ENCODE measurements at regions not wholly inside any gene's neighbourhood (a gene's known extent, or its start where the extent isn't known, plus 50 kb on each side); places are given as distances from the start of the nearest gene placed in this dataset.

DNA sequence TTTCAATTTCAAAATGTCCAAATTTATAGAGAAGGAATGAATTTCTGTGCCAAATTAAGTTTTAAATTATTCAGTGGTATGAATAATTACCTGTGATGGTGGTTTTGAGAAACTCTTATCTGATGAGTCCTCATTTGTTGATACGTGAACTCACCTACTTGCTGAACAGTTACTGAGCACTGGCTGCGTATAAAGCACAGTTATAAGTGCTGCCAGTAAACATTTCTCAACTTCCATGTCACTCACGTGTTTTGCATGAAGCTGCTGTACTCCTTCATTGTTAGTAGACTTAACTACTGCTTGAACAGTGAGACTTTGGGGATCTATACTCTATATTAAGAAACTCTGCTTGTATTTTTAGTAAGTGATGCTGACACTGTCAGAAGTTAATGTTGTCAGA lies 269.1 kb upstream of the FZD8 start:
- TF ChIP-seq, protein P1, sequence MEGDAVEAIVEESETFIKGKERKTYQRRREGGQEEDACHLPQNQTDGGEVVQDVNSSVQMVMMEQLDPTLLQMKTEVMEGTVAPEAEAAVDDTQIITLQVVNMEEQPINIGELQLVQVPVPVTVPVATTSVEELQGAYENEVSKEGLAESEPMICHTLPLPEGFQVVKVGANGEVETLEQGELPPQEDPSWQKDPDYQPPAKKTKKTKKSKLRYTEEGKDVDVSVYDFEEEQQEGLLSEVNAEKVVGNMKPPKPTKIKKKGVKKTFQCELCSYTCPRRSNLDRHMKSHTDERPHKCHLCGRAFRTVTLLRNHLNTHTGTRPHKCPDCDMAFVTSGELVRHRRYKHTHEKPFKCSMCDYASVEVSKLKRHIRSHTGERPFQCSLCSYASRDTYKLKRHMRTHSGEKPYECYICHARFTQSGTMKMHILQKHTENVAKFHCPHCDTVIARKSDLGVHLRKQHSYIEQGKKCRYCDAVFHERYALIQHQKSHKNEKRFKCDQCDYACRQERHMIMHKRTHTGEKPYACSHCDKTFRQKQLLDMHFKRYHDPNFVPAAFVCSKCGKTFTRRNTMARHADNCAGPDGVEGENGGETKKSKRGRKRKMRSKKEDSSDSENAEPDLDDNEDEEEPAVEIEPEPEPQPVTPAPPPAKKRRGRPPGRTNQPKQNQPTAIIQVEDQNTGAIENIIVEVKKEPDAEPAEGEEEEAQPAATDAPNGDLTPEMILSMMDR (conservative IDR thresholded peaks at IDR 0.05; ENCODE audit: low read depth, low read length): no peak
- no peak for TF ChIP-seq EZH2 (IDR thresholded peaks at IDR 0.05; ENCODE audit: borderline replicate concordance, low read depth, low read length, poor library complexity, severe bottlenecking)
- Histone ChIP-seq H3K4me3 (ENCODE audit: low read depth, low read length, poor library complexity, severe bottlenecking) (no peak overlapping the region), H3K27me3 (replicated peaks; ENCODE audit: insufficient read depth, low read depth, low read length, poor library complexity) (no peaks in the 10 kb centered on the region), H3K27ac (ENCODE audit: low read depth, low read length, poor library complexity, severe bottlenecking) (no peak overlapping the region), H3K36me3 (ENCODE audit: insufficient read depth, low read length, poor library complexity, severe bottlenecking) (no peaks in the 10 kb centered on the region), H3K9me3 (ENCODE audit: low read depth, low read length, poor library complexity, severe bottlenecking) (no peaks in the 10 kb centered on the region), H3K4me1 (ENCODE audit: insufficient read depth, low read length, poor library complexity, severe bottlenecking) (no peaks in the 10 kb centered on the region)
- ChIA-PET POLR2A (ENCODE audit: low non-redundant PET) (no interaction called here), CTCF (no interaction called here)
- no TSS peak for BruUV-seq (replicated peaks)
- intact Hi-C loops (cut with micrococcal nuclease; ENCODE audit: unreplicated experiment): no loop called here
- no peak for DNase-seq (ENCODE audit: low spot score)

DNA sequence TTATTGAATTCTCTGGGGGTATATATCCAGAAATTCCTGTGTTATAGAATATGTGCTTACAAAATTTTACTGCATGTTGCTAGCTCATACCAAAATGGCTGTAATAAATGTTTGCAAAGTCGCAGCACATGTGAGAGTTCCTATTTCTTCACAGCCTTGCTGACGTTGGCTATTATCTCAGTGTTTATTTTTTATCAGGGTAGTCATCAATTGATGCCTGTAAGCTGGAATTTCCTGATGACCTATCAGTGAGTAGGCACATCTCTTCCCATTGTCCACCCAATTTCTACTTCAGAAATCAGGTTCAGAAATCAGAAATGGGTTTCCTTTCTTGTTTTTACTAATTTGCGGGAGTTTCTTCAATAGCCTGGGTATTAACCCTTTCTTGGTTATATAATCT lies 268.1 kb upstream of the FZD8 start:
- Histone ChIP-seq H3K9me3 (ENCODE audit: low read depth, low read length, poor library complexity, severe bottlenecking) (no peaks in the 10 kb centered on the region), H3K4me3 (ENCODE audit: low read depth, low read length, poor library complexity, severe bottlenecking) (no peak overlapping the region), H3K27ac (ENCODE audit: low read depth, low read length, poor library complexity, severe bottlenecking) (no peak overlapping the region), H3K4me1 (ENCODE audit: insufficient read depth, low read length, poor library complexity, severe bottlenecking) (no peaks in the 10 kb centered on the region), H3K36me3 (ENCODE audit: insufficient read depth, low read length, poor library complexity, severe bottlenecking) (no peaks in the 10 kb centered on the region), H3K27me3 (replicated peaks; ENCODE audit: insufficient read depth, low read depth, low read length, poor library complexity) (no peaks in the 10 kb centered on the region)
- no peak for TF ChIP-seq EZH2 (IDR thresholded peaks at IDR 0.05; ENCODE audit: borderline replicate concordance, low read depth, low read length, poor library complexity, severe bottlenecking)
- TF ChIP-seq, protein P1 (conservative IDR thresholded peaks at IDR 0.05; ENCODE audit: low read depth, low read length): no peak
- ChIA-PET CTCF (no interaction called here), POLR2A (ENCODE audit: low non-redundant PET) (no interaction called here)
- intact Hi-C loops (cut with micrococcal nuclease; ENCODE audit: unreplicated experiment): no loop called here
- no TSS peak for BruUV-seq (replicated peaks)
- no peak for DNase-seq (ENCODE audit: low spot score)

DNA sequence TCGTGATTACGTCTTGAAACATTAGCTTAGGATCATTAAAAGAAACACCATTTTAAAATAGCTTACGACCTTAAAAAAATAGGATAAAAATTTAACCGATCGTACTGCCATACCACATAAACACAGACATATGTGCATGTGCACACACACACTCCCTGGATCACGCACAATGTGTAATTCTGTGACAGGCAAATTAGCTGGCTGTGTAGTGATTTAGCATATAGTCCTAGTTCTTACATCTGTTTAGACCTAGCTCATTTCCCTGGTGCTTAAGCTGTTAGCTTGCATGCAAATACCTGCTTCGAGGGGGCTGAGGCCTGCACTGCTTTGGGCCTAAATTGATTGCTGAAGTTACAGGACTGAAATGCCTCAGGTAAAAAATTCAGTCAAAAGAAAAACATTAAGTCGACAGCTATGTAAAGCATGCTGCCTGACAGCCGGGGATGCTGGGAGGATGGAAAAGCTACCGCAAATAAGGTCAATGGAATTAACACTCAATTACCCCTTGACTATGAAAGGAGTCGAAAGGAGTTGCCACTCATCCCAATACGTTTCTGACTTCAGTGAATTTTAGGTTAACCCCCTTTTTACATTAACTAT lies 267.1 kb upstream of the FZD8 start:
- Histone ChIP-seq H3K27me3 (replicated peaks; ENCODE audit: insufficient read depth, low read depth, low read length, poor library complexity) (no peaks in the 10 kb centered on the region), H3K4me3 (ENCODE audit: low read depth, low read length, poor library complexity, severe bottlenecking) (no peak overlapping the region), H3K36me3 (ENCODE audit: insufficient read depth, low read length, poor library complexity, severe bottlenecking) (no peaks in the 10 kb centered on the region), H3K4me1 (ENCODE audit: insufficient read depth, low read length, poor library complexity, severe bottlenecking) (no peaks in the 10 kb centered on the region), H3K27ac (ENCODE audit: low read depth, low read length, poor library complexity, severe bottlenecking) (no peak overlapping the region), H3K9me3 (ENCODE audit: low read depth, low read length, poor library complexity, severe bottlenecking) (no peaks in the 10 kb centered on the region)
- ChIA-PET CTCF (no interaction called here), POLR2A (ENCODE audit: low non-redundant PET) (no interaction called here)
- TF ChIP-seq, protein P1 (conservative IDR thresholded peaks at IDR 0.05; ENCODE audit: low read depth, low read length): no peak
- no peak for TF ChIP-seq EZH2 (IDR thresholded peaks at IDR 0.05; ENCODE audit: borderline replicate concordance, low read depth, low read length, poor library complexity, severe bottlenecking)
- no TSS peak for BruUV-seq (replicated peaks)
- DNase-seq (ENCODE audit: low spot score): no peak
- intact Hi-C loops (cut with micrococcal nuclease; ENCODE audit: unreplicated experiment): no loop called here

Measured in A673 (cell line).